ENCODE measurements at regions not wholly inside any gene's neighbourhood (a gene's known extent, or its start where the extent isn't known, plus 50 kb on each side); places are given as distances from the start of the nearest gene placed in this dataset.

DNA sequence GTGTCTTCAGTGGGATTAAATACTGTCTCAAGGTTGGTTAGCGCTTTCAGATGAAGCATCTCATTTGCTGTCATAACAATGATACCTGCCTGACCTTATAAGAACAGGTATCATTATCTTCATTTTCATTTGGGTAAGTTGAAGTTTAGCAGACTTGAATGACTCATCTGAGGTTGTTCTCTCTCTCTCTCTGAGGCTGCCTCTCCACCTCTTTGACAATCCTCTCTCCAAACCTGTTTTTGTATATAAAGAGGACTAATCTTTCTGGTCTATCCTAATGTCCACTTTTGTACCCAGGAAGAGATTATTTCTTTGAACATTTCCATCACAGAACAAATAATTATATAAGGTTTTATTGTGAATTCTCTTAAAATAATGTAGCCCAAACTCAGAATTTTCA is 291.4 kb downstream of the KLF6 start:
- Histone ChIP-seq H3K4me1 (ENCODE audit: insufficient read depth, low read length) (peaks cover 29% of the 10 kb centered on the region), H3K9ac (ENCODE audit: low read depth, low read length) (no peak overlapping the region), H3K27ac (ENCODE audit: low read depth, low read length) (no peak overlapping the region), H3K27me3 (ENCODE audit: insufficient read depth, low read length) (no peaks in the 10 kb centered on the region), H3K4me3 (ENCODE audit: low read length) (no peak overlapping the region), H3K9me3 (ENCODE audit: insufficient read depth, low read depth, low read length) (no peaks in the 10 kb centered on the region; the same call in 1 of the 2 replicates), H3K36me3 (ENCODE audit: insufficient read depth, low read length) (no peaks in the 10 kb centered on the region)
- WGBS: 100% methylated on average over 1 of the region's 1 CpG

DNA sequence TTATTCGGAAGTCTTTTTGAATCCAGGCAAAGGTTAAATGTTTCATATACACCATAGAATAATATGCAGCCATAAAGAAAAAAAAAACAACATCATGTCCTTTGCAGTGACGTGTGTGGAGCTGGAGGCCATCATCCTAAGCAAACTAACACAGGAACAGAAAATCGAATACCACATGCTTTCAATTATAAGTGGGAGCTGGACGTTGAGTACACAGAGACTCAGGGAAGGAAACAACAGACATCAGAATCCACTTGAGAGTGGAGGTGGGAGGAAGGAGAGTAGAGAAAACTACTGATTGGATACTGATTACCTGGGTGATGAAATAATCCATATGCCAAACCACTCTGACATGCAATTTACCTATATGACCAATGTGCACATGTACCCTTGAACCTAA is 293.4 kb downstream of the KLF6 start:
- WGBS: 97% methylated on average over 2 of the region's 4 CpGs

DNA sequence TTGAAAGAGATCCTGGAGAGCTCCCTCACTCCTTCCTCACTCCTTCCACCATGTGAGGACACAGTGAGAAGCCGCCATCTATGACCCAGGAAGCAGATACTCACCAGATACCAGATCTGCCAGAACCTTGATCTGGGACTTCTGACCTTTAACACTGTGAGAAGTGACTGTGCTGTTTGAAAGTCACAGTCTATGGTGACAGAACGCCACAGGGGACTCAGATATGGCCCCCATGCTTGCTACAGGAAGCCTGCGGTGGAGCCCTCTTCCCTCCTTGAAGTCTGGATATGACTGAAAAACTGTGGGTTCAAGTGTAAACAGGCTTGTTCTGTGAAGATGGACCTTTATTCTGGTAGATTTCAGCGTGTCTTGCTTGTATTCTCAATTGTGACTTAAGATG is 297.8 kb downstream of the KLF6 start:
- H3K27me3 ChIP-seq (ENCODE audit: insufficient read depth, low read length): no peaks in the 10 kb centered on the region
- H3K4me3 ChIP-seq (ENCODE audit: low read length): no peak overlapping the region
- no peak overlapping the region for H3K9ac ChIP-seq (ENCODE audit: low read depth, low read length)
- peaks cover 15% of the 10 kb centered on the region for H3K4me1 ChIP-seq (ENCODE audit: insufficient read depth, low read length)
- H3K9me3 ChIP-seq (ENCODE audit: insufficient read depth, low read depth, low read length): no peaks in the 10 kb centered on the region; the same call in 1 of the 2 replicates
- no peak overlapping the region for H3K27ac ChIP-seq (ENCODE audit: low read depth, low read length)
- 71% methylated on average over 4 of the region's 4 CpGs for WGBS
- no peaks in the 10 kb centered on the region for H3K36me3 ChIP-seq (ENCODE audit: insufficient read depth, low read length)

More for the DNA sequence above, 293.4 kb downstream of the KLF6 start:
- Histone ChIP-seq H3K27me3 (ENCODE audit: insufficient read depth, low read length) (no peaks in the 10 kb centered on the region), H3K27ac (ENCODE audit: low read depth, low read length) (no peak overlapping the region), H3K36me3 (ENCODE audit: insufficient read depth, low read length) (no peaks in the 10 kb centered on the region), H3K4me3 (ENCODE audit: low read length) (no peak overlapping the region), H3K9me3 (ENCODE audit: insufficient read depth, low read depth, low read length) (no peaks in the 10 kb centered on the region; the same call in 1 of the 2 replicates), H3K9ac (ENCODE audit: low read depth, low read length) (no peak overlapping the region), H3K4me1 (ENCODE audit: insufficient read depth, low read length) (peaks cover 22% of the 10 kb centered on the region)

DNA sequence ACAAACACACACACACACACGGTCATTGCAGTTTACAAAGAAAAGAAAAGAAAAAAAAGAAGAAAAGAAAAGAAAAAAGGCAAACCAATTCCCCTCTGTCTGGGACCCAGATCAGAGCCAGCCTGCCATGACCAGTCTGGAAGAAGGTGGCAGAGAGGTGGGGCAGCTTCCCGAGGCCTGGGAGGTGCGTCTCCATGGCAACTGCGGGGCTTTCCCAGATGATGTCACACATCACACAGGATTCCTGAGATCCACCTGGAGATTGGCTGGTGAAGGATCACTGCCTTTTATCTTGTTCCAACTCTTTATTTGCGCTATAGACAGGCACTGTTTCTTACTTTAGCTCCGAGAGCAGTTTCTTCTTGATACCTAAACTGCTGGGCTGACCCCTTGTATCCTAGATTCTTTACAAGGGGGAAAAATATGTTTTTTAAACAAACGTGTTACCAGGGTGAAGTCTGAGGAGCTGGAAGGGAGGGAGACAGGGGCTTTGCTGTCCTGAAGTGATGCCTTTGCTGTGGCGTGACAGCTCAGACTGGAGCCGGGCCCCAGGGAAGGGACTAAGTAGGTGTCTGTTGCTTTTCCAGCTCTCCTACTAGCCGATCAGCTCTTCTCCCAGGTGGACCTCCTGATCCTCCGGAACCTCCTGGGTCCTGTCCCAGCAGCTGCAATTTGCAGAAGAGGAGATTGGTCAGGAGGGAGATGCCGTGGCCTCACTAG is 298.5 kb downstream of the KLF6 start:
- 71% methylated on average over 10 of the region's 12 CpGs for WGBS

DNA sequence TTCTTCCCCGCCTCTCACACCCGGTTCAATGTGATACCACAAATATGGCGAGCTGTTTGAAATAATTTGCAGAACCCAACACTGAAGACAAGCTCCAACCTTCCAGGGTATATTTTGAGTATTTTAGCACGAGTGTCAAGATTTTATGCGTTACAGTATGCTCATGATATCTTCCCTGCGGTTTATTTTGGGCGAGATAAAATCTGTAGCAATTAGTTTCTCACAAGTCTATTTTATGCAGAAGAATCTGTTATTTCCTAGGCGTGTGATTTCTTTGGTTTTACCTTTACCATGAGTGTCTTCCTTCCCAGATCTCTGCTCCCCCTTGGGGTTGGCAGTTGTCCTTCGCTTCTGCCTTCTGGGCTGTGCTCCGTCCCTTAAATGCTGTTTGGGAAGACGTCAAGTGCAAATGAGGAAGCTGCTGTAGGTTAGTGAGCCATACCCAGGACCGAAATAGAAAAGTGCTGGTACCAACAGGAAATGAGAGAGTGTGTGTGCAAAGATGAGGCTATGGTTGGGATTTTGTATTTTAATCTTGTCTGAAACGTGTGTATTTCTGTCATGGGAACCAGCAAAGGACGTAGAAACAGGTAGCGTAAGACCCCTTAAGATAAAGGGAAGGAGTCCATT is 299.8 kb downstream of the KLF6 start:
- H3K4me1 ChIP-seq (ENCODE audit: insufficient read depth, low read length): peaks cover 17% of the 10 kb centered on the region
- no peak overlapping the region for H3K9ac ChIP-seq (ENCODE audit: low read depth, low read length)
- H3K4me3 ChIP-seq (ENCODE audit: low read length): no peak overlapping the region
- no peak overlapping the region for H3K27ac ChIP-seq (ENCODE audit: low read depth, low read length)
- no peaks in the 10 kb centered on the region for H3K36me3 ChIP-seq (ENCODE audit: insufficient read depth, low read length)
- no peaks in the 10 kb centered on the region; the same call in 1 of the 2 replicates for H3K9me3 ChIP-seq (ENCODE audit: insufficient read depth, low read depth, low read length)
- WGBS: 91% methylated on average over 15 of the region's 15 CpGs
- no peaks in the 10 kb centered on the region for H3K27me3 ChIP-seq (ENCODE audit: insufficient read depth, low read length)

More for the DNA sequence above, 298.5 kb downstream of the KLF6 start:
- H3K4me3 ChIP-seq (ENCODE audit: low read length): no peak overlapping the region
- H3K4me1 ChIP-seq (ENCODE audit: insufficient read depth, low read length): peaks cover 17% of the 10 kb centered on the region
- no peaks in the 10 kb centered on the region; the same call in 1 of the 2 replicates for H3K9me3 ChIP-seq (ENCODE audit: insufficient read depth, low read depth, low read length)
- H3K9ac ChIP-seq (ENCODE audit: low read depth, low read length): no peak overlapping the region
- no peaks in the 10 kb centered on the region for H3K27me3 ChIP-seq (ENCODE audit: insufficient read depth, low read length)
- no peak overlapping the region for H3K27ac ChIP-seq (ENCODE audit: low read depth, low read length)
- H3K36me3 ChIP-seq (ENCODE audit: insufficient read depth, low read length): no peaks in the 10 kb centered on the region

DNA sequence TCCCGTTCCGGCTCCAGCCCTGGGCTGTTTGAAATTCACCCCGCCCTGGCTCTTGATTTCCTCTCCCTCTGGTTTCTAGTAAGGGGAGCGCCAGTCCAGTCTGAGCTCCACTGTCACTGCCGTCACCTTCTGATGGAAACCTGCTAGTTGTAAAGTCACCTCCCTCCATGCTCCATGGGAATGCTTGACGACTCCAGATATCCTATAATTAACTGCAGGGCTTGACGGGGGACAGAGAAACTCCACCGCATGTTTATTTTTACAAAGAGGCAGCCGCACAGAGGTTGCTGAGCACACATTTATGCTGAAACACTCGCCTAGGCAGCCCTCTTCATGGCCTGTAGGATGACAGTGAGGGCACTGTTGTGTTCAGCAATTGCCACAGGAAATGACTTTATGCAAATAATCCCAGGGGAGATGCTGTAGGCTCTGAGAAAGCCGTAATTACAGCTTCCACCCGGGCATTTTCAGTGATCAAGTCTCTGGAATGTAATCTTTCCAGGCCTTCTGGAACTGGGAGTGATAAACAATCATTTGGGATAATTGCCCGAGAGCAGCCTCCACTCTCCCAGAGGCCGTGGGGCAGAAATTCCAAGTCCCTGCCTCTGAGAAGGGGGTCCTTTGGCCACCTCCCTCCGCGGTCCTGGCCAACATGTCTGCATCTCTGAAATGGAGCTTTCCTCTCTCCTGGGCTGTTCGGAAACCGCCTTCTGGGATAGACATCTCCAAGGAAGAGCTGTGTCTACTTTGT is 300.5 kb downstream of the KLF6 start:
- H3K9ac ChIP-seq (ENCODE audit: low read depth, low read length): no peak overlapping the region
- WGBS: 90% methylated on average over 18 of the region's 18 CpGs
- no peaks in the 10 kb centered on the region; the same call in 1 of the 2 replicates for H3K9me3 ChIP-seq (ENCODE audit: insufficient read depth, low read depth, low read length)
- H3K4me1 ChIP-seq (ENCODE audit: insufficient read depth, low read length): peaks cover 17% of the 10 kb centered on the region
- H3K27ac ChIP-seq (ENCODE audit: low read depth, low read length): no peak overlapping the region
- no peaks in the 10 kb centered on the region for H3K36me3 ChIP-seq (ENCODE audit: insufficient read depth, low read length)
- H3K4me3 ChIP-seq (ENCODE audit: low read length): no peak overlapping the region
- no peaks in the 10 kb centered on the region for H3K27me3 ChIP-seq (ENCODE audit: insufficient read depth, low read length)

DNA sequence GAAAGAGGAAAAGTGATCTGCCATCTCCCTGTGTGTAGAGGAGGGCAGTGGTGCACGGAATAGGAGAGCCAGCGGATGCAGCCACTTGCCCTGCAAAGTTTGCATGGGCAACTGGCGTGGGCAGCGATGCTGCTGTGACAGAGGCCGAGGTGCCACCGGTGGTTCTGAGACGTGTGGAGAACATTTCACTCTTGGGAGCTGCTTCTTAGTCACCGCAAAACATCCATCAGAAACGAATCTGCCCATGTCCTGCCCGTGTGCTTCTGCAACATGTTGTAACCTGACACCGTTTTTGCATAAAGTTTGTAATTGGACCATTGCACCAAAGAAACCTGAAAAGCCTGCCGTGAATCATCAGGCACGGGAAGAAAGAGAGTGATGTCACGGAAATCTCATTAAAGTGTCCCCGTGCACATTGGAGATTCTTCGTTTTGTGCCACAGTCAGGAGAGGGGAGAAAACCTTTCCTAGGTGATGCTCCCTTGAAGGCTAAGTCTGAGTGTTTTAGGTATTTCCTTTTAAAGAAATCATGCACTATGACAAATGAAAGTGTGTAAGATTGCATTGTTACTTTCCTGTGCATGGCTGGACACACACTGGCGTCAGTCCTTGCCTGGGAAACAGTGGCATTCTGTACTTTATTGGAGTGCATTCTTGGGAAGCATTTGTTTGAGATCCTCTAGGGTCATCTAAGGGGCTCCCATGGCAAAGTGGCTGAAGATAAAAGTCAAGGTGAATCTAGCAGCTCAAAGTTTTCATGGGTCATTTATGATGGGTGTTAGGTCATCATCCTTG is 302.6 kb downstream of the KLF6 start:
- WGBS: 72% methylated on average over 17 of the region's 17 CpGs
- peak overlapping the region; percentile 27; the same call in 1 of the 2 replicates for H3K27ac ChIP-seq (ENCODE audit: low read depth, low read length)
- no peak overlapping the region for H3K4me3 ChIP-seq (ENCODE audit: low read length)
- H3K36me3 ChIP-seq (ENCODE audit: insufficient read depth, low read length): no peaks in the 10 kb centered on the region
- H3K9ac ChIP-seq (ENCODE audit: low read depth, low read length): no peak overlapping the region
- H3K4me1 ChIP-seq (ENCODE audit: insufficient read depth, low read length): peaks cover 17% of the 10 kb centered on the region
- no peaks in the 10 kb centered on the region for H3K27me3 ChIP-seq (ENCODE audit: insufficient read depth, low read length)
- no peaks in the 10 kb centered on the region for H3K9me3 ChIP-seq (ENCODE audit: insufficient read depth, low read depth, low read length)

DNA sequence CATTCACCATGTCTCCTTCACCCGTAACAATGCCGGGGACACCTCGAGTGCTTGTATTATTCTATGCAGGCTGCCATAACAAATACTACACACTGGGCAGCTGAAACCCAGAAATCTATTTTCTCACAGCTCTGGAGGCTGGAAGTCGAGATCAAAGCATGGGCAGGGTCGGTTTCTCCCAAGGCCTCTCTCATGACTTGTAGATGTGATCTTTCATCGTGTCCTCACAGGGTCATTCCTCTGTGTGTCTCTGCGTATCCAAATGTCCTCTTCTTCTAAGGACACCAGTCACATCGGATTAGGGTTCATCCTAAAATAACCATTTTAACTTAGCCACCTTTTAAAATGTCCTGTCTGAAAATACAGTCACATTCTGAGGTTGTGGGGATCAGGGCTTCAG is 303.5 kb downstream of the KLF6 start:
- H3K27ac ChIP-seq (ENCODE audit: low read depth, low read length): no peak overlapping the region
- H3K36me3 ChIP-seq (ENCODE audit: insufficient read depth, low read length): no peaks in the 10 kb centered on the region
- H3K27me3 ChIP-seq (ENCODE audit: insufficient read depth, low read length): no peaks in the 10 kb centered on the region
- H3K9me3 ChIP-seq (ENCODE audit: insufficient read depth, low read depth, low read length): no peaks in the 10 kb centered on the region
- WGBS: 96% methylated on average over 8 of the region's 8 CpGs
- peaks cover 12% of the 10 kb centered on the region for H3K4me1 ChIP-seq (ENCODE audit: insufficient read depth, low read length)
- H3K4me3 ChIP-seq (ENCODE audit: low read length): no peak overlapping the region
- H3K9ac ChIP-seq (ENCODE audit: low read depth, low read length): no peak overlapping the region

DNA sequence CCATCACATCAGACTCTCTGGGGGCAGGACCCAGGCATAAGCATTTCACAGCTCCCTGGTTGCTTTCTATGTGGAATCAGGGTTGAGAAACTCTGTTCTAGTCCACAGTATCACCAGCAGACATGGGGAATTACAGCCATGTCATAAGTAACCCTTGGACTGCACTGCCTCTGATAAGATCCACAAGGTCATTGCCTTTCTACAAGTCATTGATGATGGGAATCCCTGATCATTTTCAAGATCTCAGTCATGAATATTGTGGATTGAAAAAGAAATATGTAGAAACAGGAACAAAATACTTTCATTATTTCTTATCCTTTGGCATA is 304.1 kb downstream of the KLF6 start:
- Histone ChIP-seq H3K36me3 (ENCODE audit: insufficient read depth, low read length) (no peaks in the 10 kb centered on the region), H3K27me3 (ENCODE audit: insufficient read depth, low read length) (no peaks in the 10 kb centered on the region)

DNA sequence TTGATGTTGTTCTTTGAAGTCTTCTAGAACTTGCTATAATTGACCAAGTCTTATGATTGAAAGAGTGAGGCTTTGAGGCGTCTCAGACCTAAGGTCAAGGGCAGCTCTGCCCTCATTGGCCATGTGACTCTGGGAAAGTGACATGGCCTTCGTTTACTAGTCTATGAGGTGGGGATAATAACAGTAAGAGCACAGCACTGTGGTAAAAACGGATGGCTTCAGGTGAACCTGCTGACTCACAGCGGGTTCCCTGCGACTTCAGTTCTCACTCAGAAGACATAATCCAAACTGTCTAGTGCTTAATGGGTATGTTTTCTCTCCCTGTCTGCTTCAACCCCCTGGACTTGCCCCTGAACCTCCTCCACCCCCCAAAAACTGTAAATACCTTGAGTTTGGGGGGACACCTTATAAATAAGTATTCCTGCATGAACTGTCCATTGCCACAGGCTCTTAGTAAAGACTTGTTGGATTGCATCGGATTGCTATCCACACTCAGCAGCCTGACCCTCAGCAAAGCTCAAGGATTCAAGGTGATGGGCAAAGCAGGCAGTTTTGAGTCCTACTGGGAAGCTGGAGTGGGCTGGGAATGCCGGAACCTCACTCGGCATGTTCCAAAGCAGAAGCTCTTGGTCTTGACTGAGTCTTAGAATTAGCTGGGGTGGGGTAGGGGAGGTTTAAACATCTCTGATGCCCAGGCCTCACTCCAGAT is 304.6 kb downstream of the KLF6 start:
- WGBS: 91% methylated on average over 8 of the region's 8 CpGs
- H3K27me3 ChIP-seq (ENCODE audit: insufficient read depth, low read length): no peaks in the 10 kb centered on the region
- H3K4me3 ChIP-seq (ENCODE audit: low read length): no peak overlapping the region
- H3K9me3 ChIP-seq (ENCODE audit: insufficient read depth, low read depth, low read length): no peaks in the 10 kb centered on the region
- H3K27ac ChIP-seq (ENCODE audit: low read depth, low read length): no peak overlapping the region
- H3K4me1 ChIP-seq (ENCODE audit: insufficient read depth, low read length): peaks cover 8% of the 10 kb centered on the region; the same call in 1 of the 2 replicates
- H3K9ac ChIP-seq (ENCODE audit: low read depth, low read length): no peak overlapping the region
- no peaks in the 10 kb centered on the region for H3K36me3 ChIP-seq (ENCODE audit: insufficient read depth, low read length)

More for the DNA sequence above, 304.1 kb downstream of the KLF6 start:
- Histone ChIP-seq H3K4me1 (ENCODE audit: insufficient read depth, low read length) (peaks cover 8% of the 10 kb centered on the region; the same call in 1 of the 2 replicates), H3K27ac (ENCODE audit: low read depth, low read length) (no peak overlapping the region), H3K9me3 (ENCODE audit: insufficient read depth, low read depth, low read length) (no peaks in the 10 kb centered on the region), H3K9ac (ENCODE audit: low read depth, low read length) (no peak overlapping the region), H3K4me3 (ENCODE audit: low read length) (no peak overlapping the region)
